ENCODE measurements at regions not wholly inside any gene's neighbourhood (a gene's known extent, or its start where the extent isn't known, plus 50 kb on each side); places are given as distances from the start of the nearest gene placed in this dataset.

GRCh38 chr9:17906176-17906840 lies 327.4 kb downstream of the SH3GL2 start:
- H2AFZ ChIP-seq (ENCODE audit: low read length) = no peak overlapping the region

More at GRCh38 chr9:17906176-17906840, 327.4 kb downstream of the SH3GL2 start:
- Histone ChIP-seq H3K9me3 (ENCODE audit: low read length) (no peaks in the 10 kb centered on the region), H3K4me3 (replicated peaks in 1 of 3; ENCODE audit: insufficient read depth in 1 of 3, low read depth in 2 of 3, low read length in 3 of 3) (no peak overlapping the region), H3K79me2 (ENCODE audit: insufficient read depth, low read length) (no peaks in the 10 kb centered on the region), H3K4me2 (ENCODE audit: low read depth, low read length) (no peak overlapping the region), H3K9ac (ENCODE audit: insufficient read depth, low read depth, low read length) (no peak overlapping the region), H3K4me1 (ENCODE audit: insufficient read depth, low read length) (no peaks in the 10 kb centered on the region), H3K27ac (ENCODE audit: extremely low read length, insufficient read depth, low read length) (no peak overlapping the region), H4K20me1 (ENCODE audit: insufficient read depth, low read length) (no peaks in the 10 kb centered on the region), H3K36me3 (replicated peaks in 1 of 2; ENCODE audit: control insufficient read depth in 1 of 2, insufficient read depth in 2 of 2, low read length in 2 of 2) (no peaks in the 10 kb centered on the region), H3K27me3 (ENCODE audit: control insufficient read depth in 1 of 2, insufficient read depth in 2 of 2, low read length in 2 of 2) (no peaks in the 10 kb centered on the region; a peak in 1 of 5 replicates)
- no peak for ATAC-seq
- CTCF ChIA-PET (ENCODE audit: low intra/inter-chr PET ratio, low total read pairs) = no interaction called here
- no peak for DNase-seq (ENCODE audit: low spot score)
- intact Hi-C loops (cut with micrococcal nuclease; ENCODE audit: unreplicated experiment) (no loop called here), in situ Hi-C loops (cut with HindIII; ENCODE audit: extremely low pct_ligation_motif_present, low pct_unique_long_range_greater_than_20kb) (no loop called here)
- no peak for FAIRE-seq
- POLR2A ChIA-PET = no interaction called here
- whole genome bisulfite sequencing (ENCODE audit: low lambda C conversion rate) = 50% methylated on average over 19 of the region's 56 CpGs
- TF ChIP-seq MATR3 (CRISPR knock-in tag; IDR thresholded peaks at IDR 0.05) (no peak), HNF4G (IDR thresholded peaks at IDR 0.05; ENCODE audit: borderline replicate concordance, low read depth, low read length) (no peak), HNF4G (CRISPR knock-in tag; IDR thresholded peaks at IDR 0.05; ENCODE audit: borderline replicate concordance, low read depth) (no peak), RFXAP (CRISPR knock-in tag; IDR thresholded peaks at IDR 0.05; ENCODE audit: borderline replicate concordance) (no peak), HOXA7 (CRISPR knock-in tag; IDR thresholded peaks at IDR 0.05) (no peak), GATA4 (IDR thresholded peaks at IDR 0.05; ENCODE audit: borderline replicate concordance, low read depth) (no peak), SALL2 (CRISPR knock-in tag; IDR thresholded peaks at IDR 0.05) (no peak), ZNF33B (CRISPR knock-in tag; IDR thresholded peaks at IDR 0.05) (no peak), SIN3A (IDR thresholded peaks at IDR 0.05; ENCODE audit: borderline replicate concordance, low read depth, low read length) (no peak), ZNF724P (CRISPR knock-in tag; IDR thresholded peaks at IDR 0.05; ENCODE audit: borderline replicate concordance) (no peak), RBM22 (optimal IDR thresholded peaks at IDR 0.05; ENCODE audit: low read length) (no peak), SETDB1 (CRISPR knock-in tag; IDR thresholded peaks at IDR 0.05; ENCODE audit: borderline replicate concordance) (no peak), DMAP1 (CRISPR knock-in tag; IDR thresholded peaks at IDR 0.05) (no peak), ELF3 (CRISPR knock-in tag; IDR thresholded peaks at IDR 0.05) (no peak), SSRP1 (CRISPR knock-in tag; IDR thresholded peaks at IDR 0.05) (no peak), ZNF788 (CRISPR knock-in tag; IDR thresholded peaks at IDR 0.05; ENCODE audit: borderline replicate concordance) (no peak)
- TF ChIP-seq, protein P1, sequence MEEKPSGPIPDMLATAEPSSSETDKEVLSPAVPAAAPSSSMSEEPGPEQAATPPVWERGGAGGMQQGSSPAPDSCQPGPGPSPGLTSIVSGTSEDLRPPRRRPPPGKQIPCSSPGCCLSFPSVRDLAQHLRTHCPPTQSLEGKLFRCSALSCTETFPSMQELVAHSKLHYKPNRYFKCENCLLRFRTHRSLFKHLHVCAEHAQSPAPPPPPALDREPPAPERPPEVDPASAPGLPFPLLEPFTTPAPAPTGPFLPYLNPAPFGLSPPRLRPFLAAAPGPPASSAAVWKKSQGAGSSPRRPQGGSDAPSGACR (CRISPR knock-in tag; IDR thresholded peaks at IDR 0.05) = no peak
- BruUV-seq (replicated peaks) = no TSS peak

All from HepG2 (cell line).